Kidney epithelial cell (primary cell): ENCODE measurements at regions not wholly inside any gene's neighbourhood (a gene's known extent, or its start where the extent isn't known, plus 50 kb on each side); places are given as distances from the start of the nearest gene placed in this dataset.

ENCODE experiments used
- DNase-seq: peaks from one replicate; pipeline ENCODE4 v3.0.0-alpha.2; 2010; ENCODE audit warnings: low read depth
- H3K27me3 ChIP-seq: 2 replicates; pipeline ENCODE4 v1.6.0; 2011; ENCODE audit warnings: low read length; ENCODE audit not compliant: control insufficient read depth, insufficient read depth
- H3K36me3 ChIP-seq: 2 replicates; pipeline ENCODE4 v1.5.1; 2011; ENCODE audit warnings: low read length; ENCODE audit not compliant: control insufficient read depth, insufficient read depth
- H3K4me3 ChIP-seq: 2 replicates; pipeline ENCODE4 v1.5.1; 2011; ENCODE audit warnings: low read depth, mild to moderate bottlenecking, control low read depth, low read length
- CTCF ChIP-seq: IDR thresholded peaks from 2 replicates; pipeline ENCODE4 v1.5.1; 2011; ENCODE audit warnings: mild to moderate bottlenecking, moderate library complexity, low read length, control low read depth, inconsistent platforms; ENCODE audit not compliant: insufficient read depth, poor library complexity, severe bottlenecking

GRCh38 chr6:140609956-140610355, 1235.5 kb upstream of the CITED2 start:
- DNase-seq = no peak
- Histone ChIP-seq H3K36me3 (no peaks in the 10 kb centered on the region), H3K27me3 (no peaks in the 10 kb centered on the region), H3K4me3 (no peak overlapping the region)
- TF ChIP-seq CTCF = no peak

GRCh38 chr6:140609321-140609720, 1234.9 kb upstream of the CITED2 start:
- no peaks in the 10 kb centered on the region for H3K36me3 ChIP-seq
- H3K27me3 ChIP-seq = no peaks in the 10 kb centered on the region
- no peak for TF ChIP-seq CTCF
- no peak overlapping the region for H3K4me3 ChIP-seq
- DNase-seq = no peak

GRCh38 chr6:140604786-140605185, 1230.3 kb upstream of the CITED2 start:
- no peak for DNase-seq
- no peaks in the 10 kb centered on the region for H3K27me3 ChIP-seq
- TF ChIP-seq CTCF = no peak
- no peaks in the 10 kb centered on the region for H3K36me3 ChIP-seq
- H3K4me3 ChIP-seq = no peak overlapping the region

- TF ChIP-seq CTCF = no peak
- Histone ChIP-seq H3K4me3 (no peak overlapping the region), H3K36me3 (no peaks in the 10 kb centered on the region), H3K27me3 (no peaks in the 10 kb centered on the region)
- DNase-seq = no peak
These were observed 1228.2 kb upstream of the CITED2 start for GRCh38 chr6:140602431-140603248.

GRCh38 chr6:140601021-140601808, 1226.8 kb upstream of the CITED2 start:
- Histone ChIP-seq H3K36me3 (no peaks in the 10 kb centered on the region), H3K4me3 (no peak overlapping the region), H3K27me3 (no peaks in the 10 kb centered on the region)
- DNase-seq = no peak
- no peak for TF ChIP-seq CTCF

GRCh38 chr6:140599916-140600315, 1225.5 kb upstream of the CITED2 start:
- no peaks in the 10 kb centered on the region for H3K27me3 ChIP-seq
- TF ChIP-seq CTCF = no peak
- H3K36me3 ChIP-seq = no peaks in the 10 kb centered on the region
- no peak for DNase-seq
- H3K4me3 ChIP-seq = no peak overlapping the region
